Breast epithelium (tissue), 4 donors: ENCODE measurements at regions not wholly inside any gene's neighbourhood (a gene's known extent, or its start where the extent isn't known, plus 50 kb on each side); places are given as distances from the start of the nearest gene placed in this dataset.

Experiments used
- DNase-seq, 2 donors: peaks; one replicate each; pipeline ENCODE4 v3.0.0-alpha.2; 2019; ENCODE audit warnings: low spot score in 2 of 2
- H3K27ac ChIP-seq, 2 donors: fragments of 200-600 bp; sonication (generic) in 1 of 2; one replicate each; pipeline ENCODE4 v1.5.1; 2016 to 2019; ENCODE audit warnings: mild to moderate bottlenecking in 1 of 2
- H3K27me3 ChIP-seq, 2 donors: fragments of 200-600 bp; sonication (generic) in 1 of 2; one replicate each; pipeline versions ENCODE4 v1.5.1 to v1.6.0; 2017 to 2019; ENCODE audit warnings: control low read depth in 1 of 2, mild to moderate bottlenecking in 1 of 2
- H3K36me3 ChIP-seq: fragments of 200-600 bp; one replicate; pipeline ENCODE4 v1.5.1; 2019
- H3K4me1 ChIP-seq, 2 donors: fragments of 200-600 bp; sonication (generic); one replicate each; pipeline ENCODE4 v1.5.1; 2016 to 2019; ENCODE audit warnings: control low read depth in 1 of 2
- H3K4me3 ChIP-seq, 3 donors: fragments of 200-600 bp; sonication (generic); 1 replicate in 2 of 3; 2 replicates in 1 of 3; pipeline ENCODE4 v1.5.1; 2016 to 2019; ENCODE audit warnings: mild to moderate bottlenecking in 3 of 3, moderate library complexity in 2 of 3
- H3K9me3 ChIP-seq, 2 donors: fragments of 200-600 bp; sonication (generic) in 1 of 2; one replicate each; pipeline ENCODE4 v1.5.1; 2016 to 2019; ENCODE audit warnings: control low read depth in 1 of 2
- CTCF ChIP-seq, 3 donors: fragments of 450-650 bp; IDR thresholded peaks; one replicate each; pipeline ENCODE4 v1.5.1; 2016 to 2017; ENCODE audit warnings: antibody characterized with exemption in 3 of 3, mild to moderate bottlenecking in 3 of 3, moderate library complexity in 3 of 3
- POLR2A ChIP-seq: fragments of 450-650 bp; IDR thresholded peaks from one replicate; pipeline ENCODE4 v1.6.1; 2016; ENCODE audit warnings: antibody characterized with exemption, mild to moderate bottlenecking, moderate library complexity
- POLR2AphosphoS5 ChIP-seq, 3 donors: sonication (generic); formaldehyde crosslinking; IDR thresholded peaks; one replicate each; pipeline ENCODE4 v1.6.1; 2017; ENCODE audit warnings: antibody characterized with exemption in 3 of 3
- intact Hi-C: fragments of 100-400 bp; cut with DNase I; formaldehyde crosslinking; loops from one replicate; pipeline ENCODE4 v1.15.1; 2023; ENCODE audit warnings: low total_unique reads

GRCh38 chr1:47678464-47678980 lies 240.7 kb downstream of the FOXD2 start:
- peaks cover 0 to under 1% of the 10 kb centered on the region in 2 donors for H3K9me3 ChIP-seq
- no peaks in the 10 kb centered on the region for H3K36me3 ChIP-seq
- H3K4me3 ChIP-seq: no peak overlapping the region
- no peaks in the 10 kb centered on the region for H3K4me1 ChIP-seq
- TF ChIP-seq POLR2AphosphoS5 (IDR thresholded peaks at IDR 0.05) (no peak), POLR2A (no peak), CTCF (IDR thresholded peaks at IDR 0.05) (no peak)
- intact Hi-C loops: no loop called here
- H3K27ac ChIP-seq: no peak overlapping the region
- H3K27me3 ChIP-seq: no peaks in the 10 kb centered on the region
- DNase-seq: no peak

GRCh38 chr1:47679301-47679791 lies 241.5 kb downstream of the FOXD2 start:
- TF ChIP-seq POLR2A (no peak), POLR2AphosphoS5 (IDR thresholded peaks at IDR 0.05) (no peak), CTCF (IDR thresholded peaks at IDR 0.05) (no peak)

GRCh38 chr1:47679826-47680225 lies 242.0 kb downstream of the FOXD2 start:
- intact Hi-C loops: no loop called here
- Histone ChIP-seq H3K9me3 (no peaks in the 10 kb centered on the region), H3K4me3 (no peak overlapping the region), H3K27me3 (no peaks in the 10 kb centered on the region), H3K4me1 (no peaks in the 10 kb centered on the region), H3K27ac (no peak overlapping the region), H3K36me3 (no peaks in the 10 kb centered on the region)
- TF ChIP-seq POLR2A: no peak
- no peak for TF ChIP-seq POLR2AphosphoS5 (IDR thresholded peaks at IDR 0.05)
- TF ChIP-seq CTCF (IDR thresholded peaks at IDR 0.05): no peak
- DNase-seq: no peak

More at GRCh38 chr1:47679301-47679791, 241.5 kb downstream of the FOXD2 start:
- Histone ChIP-seq H3K9me3 (no peaks in the 10 kb centered on the region), H3K4me3 (no peak overlapping the region), H3K27me3 (no peaks in the 10 kb centered on the region), H3K27ac (no peak overlapping the region), H3K36me3 (no peaks in the 10 kb centered on the region), H3K4me1 (no peaks in the 10 kb centered on the region)
- no peak for DNase-seq
- intact Hi-C loops: no loop called here

DNA sequence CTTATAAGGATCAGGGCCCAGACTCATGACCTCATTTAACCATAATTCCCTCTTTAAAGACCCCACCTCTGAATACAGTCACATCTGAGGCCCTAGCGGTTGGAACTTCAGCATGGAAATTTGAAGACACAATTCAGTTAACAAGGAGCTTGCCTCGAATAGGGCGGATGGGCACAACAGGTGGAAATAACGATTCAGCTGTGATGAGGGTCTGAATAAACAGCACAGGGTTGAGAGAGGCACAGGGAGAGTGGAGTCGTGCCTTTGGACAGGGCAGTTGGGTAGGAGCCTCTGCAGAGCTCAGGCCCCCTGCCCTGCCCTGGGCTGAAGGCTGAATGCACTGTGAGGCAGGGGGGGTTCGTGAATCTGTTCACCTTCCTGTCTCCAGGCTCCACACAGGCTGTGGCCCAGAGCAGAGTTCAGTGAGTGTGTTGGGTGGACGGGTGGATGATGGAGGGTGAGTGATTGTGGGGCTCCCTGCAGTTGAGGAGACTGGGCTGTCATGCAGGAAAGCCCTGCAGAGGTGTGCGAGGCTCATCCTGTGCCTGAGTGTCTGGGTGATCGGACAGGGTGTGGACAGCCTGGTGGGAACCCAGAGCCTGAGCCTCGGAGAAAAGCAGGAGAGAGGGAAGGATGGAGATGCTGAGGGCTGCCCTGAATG lies 243.1 kb downstream of the FOXD2 start:
- no peak for TF ChIP-seq POLR2AphosphoS5 (IDR thresholded peaks at IDR 0.05)
- TF ChIP-seq CTCF (IDR thresholded peaks at IDR 0.05): no peak
- no peak for TF ChIP-seq POLR2A
- H3K27me3 ChIP-seq: no peaks in the 10 kb centered on the region
- intact Hi-C loops: no loop called here
- H3K27ac ChIP-seq: no peak overlapping the region
- H3K36me3 ChIP-seq: no peaks in the 10 kb centered on the region
- no peaks in the 10 kb centered on the region for H3K9me3 ChIP-seq
- no peaks in the 10 kb centered on the region for H3K4me1 ChIP-seq
- no peak overlapping the region for H3K4me3 ChIP-seq
- DNase-seq: no peak

- Histone ChIP-seq H3K4me1 (no peaks in the 10 kb centered on the region), H3K27ac (no peak overlapping the region), H3K4me3 (no peak overlapping the region), H3K36me3 (no peaks in the 10 kb centered on the region), H3K9me3 (no peaks in the 10 kb centered on the region), H3K27me3 (no peaks in the 10 kb centered on the region)
- TF ChIP-seq POLR2A: no peak
- no peak for TF ChIP-seq POLR2AphosphoS5 (IDR thresholded peaks at IDR 0.05)
- no peak for TF ChIP-seq CTCF (IDR thresholded peaks at IDR 0.05)
- intact Hi-C loops: no loop called here
- no peak for DNase-seq
Observed at GRCh38 chr1:47681735-47682134, 243.9 kb downstream of the FOXD2 start.
